Lung (tissue), 11 donors: ENCODE measurements at regions not wholly inside any gene's neighbourhood (a gene's known extent, or its start where the extent isn't known, plus 50 kb on each side); places are given as distances from the start of the nearest gene placed in this dataset.
A peak's percentile ranks its signal among the peaks of the same experiment; 100 is the strongest.

Experiments used
- ATAC-seq: fragments of 200-7000 bp; cut with Tn5 transposase; one replicate; pipeline ENCODE4 v1.9.1; 2020; ENCODE audit warnings: moderate number of reproducible peaks; ENCODE audit not compliant: insufficient read depth, low FRiP score
- DNase-seq, 3 donors: peaks; one replicate each; pipeline ENCODE4 v3.0.0-alpha.2; 2013 to 2017
- H3K27ac ChIP-seq, 2 donors: one replicate each; pipeline ENCODE4 v1.5.1; 2013; ENCODE audit warnings: mild to moderate bottlenecking in 2 of 2, moderate library complexity in 2 of 2, control low read depth in 1 of 2, inconsistent platforms in 1 of 2, low read depth in 1 of 2, low read length in 1 of 2
- H3K27me3 ChIP-seq, 3 donors: one replicate each; pipeline ENCODE4 v1.5.1; 2013; ENCODE audit warnings: low read length in 2 of 3; ENCODE audit not compliant: control insufficient read depth in 3 of 3, insufficient read depth in 3 of 3
- H3K36me3 ChIP-seq, 4 donors: one replicate each; pipeline ENCODE4 v1.5.1; 2013; ENCODE audit warnings: low read length in 4 of 4, mild to moderate bottlenecking in 1 of 4, moderate library complexity in 1 of 4; ENCODE audit not compliant: control insufficient read depth in 4 of 4, insufficient read depth in 4 of 4
- H3K4me1 ChIP-seq, 5 donors: one replicate each; pipeline ENCODE4 v1.5.1; 2013; ENCODE audit warnings: low read length in 5 of 5, mild to moderate bottlenecking in 2 of 5, moderate library complexity in 1 of 5; ENCODE audit not compliant: control insufficient read depth in 5 of 5, insufficient read depth in 5 of 5
- H3K4me3 ChIP-seq: one replicate; pipeline ENCODE4 v1.5.1; 2013; ENCODE audit warnings: mild to moderate bottlenecking, control low read depth, moderate library complexity
- H3K9ac ChIP-seq, 2 donors: one replicate each; pipeline ENCODE4 v1.5.1; 2013; ENCODE audit warnings: low read length in 2 of 2, control low read depth in 1 of 2; ENCODE audit not compliant: insufficient read depth in 1 of 2
- H3K9me3 ChIP-seq, 4 donors: one replicate each; pipeline ENCODE4 v1.5.1; 2013; ENCODE audit warnings: low read length in 3 of 4, mild to moderate bottlenecking in 1 of 4, moderate library complexity in 1 of 4; ENCODE audit not compliant: control insufficient read depth in 4 of 4, insufficient read depth in 3 of 4
- WGBS, 2 donors: extraction: QIAGEN DNeasy Blood & Tissue Kit; methylation state at CpG; one replicate each; pipeline ENCODE4 v1.1.7; 2013; 5-methylcytosine and 5-hydroxymethylcytosine counted together
- TF ChIP-seq, protein P1 (sequence below): IDR thresholded peaks from 2 replicates; pipeline ENCODE4 v1.5.1; 2012; ENCODE audit warnings: mild to moderate bottlenecking; ENCODE audit errors: control extremely low read depth, extremely low read depth
- donor health status: control.
- donor health status: control.
- donor health status: Bipolar disorder and iron deficiency.
- donor health status: healthy.
- donor health status: DM: yes; HTN: yes; CAD: no.

DNA sequence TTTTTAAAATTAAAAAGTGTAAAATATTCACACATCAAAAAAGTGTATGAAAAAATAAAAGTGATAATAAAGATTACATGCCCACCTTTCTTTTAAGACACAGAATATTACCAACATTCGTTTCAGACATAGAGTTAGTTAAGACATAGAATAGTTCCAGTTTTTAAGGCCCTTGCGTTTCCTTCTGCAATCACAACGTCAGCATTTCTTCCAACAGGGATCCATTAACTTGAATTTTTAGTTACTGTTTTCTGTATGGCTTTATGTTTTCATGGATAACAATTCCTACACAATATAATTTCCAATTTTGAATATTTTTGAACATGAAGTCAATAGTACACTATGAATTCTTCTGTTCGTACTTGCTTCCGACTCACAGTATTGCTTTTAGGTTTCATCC is 170.8 kb upstream of the C11orf87 start:
- Histone ChIP-seq H3K9me3 (no peaks in the 10 kb centered on the region), H3K4me1 (no peaks in the 10 kb centered on the region), H3K4me3 (no peak overlapping the region), H3K36me3 (no peaks in the 10 kb centered on the region), H3K27ac (no peak overlapping the region), H3K9ac (no peak overlapping the region), H3K27me3 (no peaks in the 10 kb centered on the region)
- 90 to 92% methylated on average over 5 of the region's 5 CpGs for whole genome bisulfite sequencing, 2 donors
- TF ChIP-seq, protein P1, sequence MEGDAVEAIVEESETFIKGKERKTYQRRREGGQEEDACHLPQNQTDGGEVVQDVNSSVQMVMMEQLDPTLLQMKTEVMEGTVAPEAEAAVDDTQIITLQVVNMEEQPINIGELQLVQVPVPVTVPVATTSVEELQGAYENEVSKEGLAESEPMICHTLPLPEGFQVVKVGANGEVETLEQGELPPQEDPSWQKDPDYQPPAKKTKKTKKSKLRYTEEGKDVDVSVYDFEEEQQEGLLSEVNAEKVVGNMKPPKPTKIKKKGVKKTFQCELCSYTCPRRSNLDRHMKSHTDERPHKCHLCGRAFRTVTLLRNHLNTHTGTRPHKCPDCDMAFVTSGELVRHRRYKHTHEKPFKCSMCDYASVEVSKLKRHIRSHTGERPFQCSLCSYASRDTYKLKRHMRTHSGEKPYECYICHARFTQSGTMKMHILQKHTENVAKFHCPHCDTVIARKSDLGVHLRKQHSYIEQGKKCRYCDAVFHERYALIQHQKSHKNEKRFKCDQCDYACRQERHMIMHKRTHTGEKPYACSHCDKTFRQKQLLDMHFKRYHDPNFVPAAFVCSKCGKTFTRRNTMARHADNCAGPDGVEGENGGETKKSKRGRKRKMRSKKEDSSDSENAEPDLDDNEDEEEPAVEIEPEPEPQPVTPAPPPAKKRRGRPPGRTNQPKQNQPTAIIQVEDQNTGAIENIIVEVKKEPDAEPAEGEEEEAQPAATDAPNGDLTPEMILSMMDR: no peak
- DNase-seq (no peak), ATAC-seq (no peak)

DNA sequence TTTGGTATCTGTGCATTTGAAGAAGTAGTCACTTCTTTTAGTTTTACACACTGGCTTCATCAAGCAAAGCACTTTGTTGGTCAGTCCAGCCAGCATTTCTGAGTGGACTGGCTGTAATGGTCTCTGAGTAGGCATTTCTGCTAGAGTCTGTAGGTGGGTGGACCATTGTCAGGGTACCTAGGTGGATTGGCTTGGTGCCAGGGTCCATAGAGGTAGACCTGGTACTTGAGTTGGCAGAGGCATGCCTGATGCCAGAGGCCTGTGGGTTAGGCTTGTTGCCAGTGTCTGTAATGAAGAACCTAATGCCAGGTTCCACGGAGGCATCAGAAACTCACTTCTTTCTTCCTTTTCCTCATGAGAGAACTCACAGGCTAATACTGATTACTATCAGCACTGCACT is 157.9 kb upstream of the C11orf87 start:
- TF ChIP-seq, protein P1: no peak
- no peak for ATAC-seq
- WGBS, 2 donors: 94 to 96% methylated on average over 1 of the region's 1 CpG

DNA sequence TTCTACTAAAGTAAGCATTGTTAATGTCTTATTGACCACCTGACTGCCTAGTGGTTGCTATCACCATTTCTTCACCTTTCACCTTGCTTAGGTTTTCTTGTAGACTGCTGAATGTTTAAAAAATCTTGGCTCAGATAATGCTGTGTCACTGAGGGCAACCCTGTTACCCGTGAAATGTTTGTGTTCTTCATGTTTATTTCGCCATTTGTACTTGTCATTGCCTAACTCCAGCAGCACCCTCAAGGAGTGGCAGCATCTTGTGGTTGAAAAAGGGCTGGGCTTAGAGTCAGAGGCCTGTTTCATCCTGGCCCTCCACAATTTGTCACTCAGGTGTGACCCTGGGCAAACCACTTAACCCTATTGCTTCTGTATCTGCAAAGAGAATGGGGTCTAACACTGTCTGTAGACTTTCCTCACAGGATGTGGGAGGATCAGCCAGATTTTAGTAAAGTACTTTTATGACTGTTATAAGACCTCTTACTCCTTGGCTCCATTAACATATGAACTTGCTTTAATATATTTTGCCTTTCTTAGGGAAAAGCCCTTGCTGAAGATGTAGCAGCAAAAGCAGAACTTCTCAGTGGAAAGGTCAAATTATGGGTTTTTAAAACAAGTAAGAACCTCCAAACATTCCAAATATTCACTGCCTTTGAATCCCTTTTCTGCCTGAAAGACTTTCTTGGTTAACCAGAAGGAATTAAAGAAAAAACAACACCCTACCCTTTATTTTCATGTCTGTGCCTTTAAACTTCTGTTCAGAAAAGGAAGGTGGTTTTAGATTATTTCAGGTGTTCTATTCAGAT is 154.5 kb upstream of the C11orf87 start:
- WGBS, 2 donors: 18 to 29% methylated on average over 2 of the region's 2 CpGs

More for the DNA sequence above, 157.9 kb upstream of the C11orf87 start:
- Histone ChIP-seq H3K9me3 (peaks cover 0 to 5% (median 3%) of the 10 kb centered on the region in 4 donors), H3K4me1 (no peaks in the 10 kb centered on the region), H3K4me3 (no peak overlapping the region), H3K27me3 (no peaks in the 10 kb centered on the region), H3K9ac (no peak overlapping the region), H3K27ac (no peak overlapping the region), H3K36me3 (no peaks in the 10 kb centered on the region)
- DNase-seq: no peak

More for the DNA sequence above, 154.5 kb upstream of the C11orf87 start:
- Histone ChIP-seq H3K27ac (no peak overlapping the region), H3K27me3 (no peaks in the 10 kb centered on the region), H3K4me1 (no peaks in the 10 kb centered on the region), H3K36me3 (no peaks in the 10 kb centered on the region), H3K9ac (no peak overlapping the region), H3K9me3 (peaks cover 0 to 5% (median under 1%) of the 10 kb centered on the region in 4 donors), H3K4me3 (no peak overlapping the region)
- TF ChIP-seq, protein P1: no peak
- ATAC-seq (peak; percentile 68), DNase-seq (no peak)
